A673 (cell line): ENCODE measurements at regions not wholly inside any gene's neighbourhood (a gene's known extent, or its start where the extent isn't known, plus 50 kb on each side); places are given as distances from the start of the nearest gene placed in this dataset.

Source experiments
- EZH2 ChIP-seq: fragments of 200-600 bp; sonication (generic); IDR thresholded peaks from 2 replicates; pipeline ENCODE4 v1.6.1; 2017; ENCODE audit warnings: borderline replicate concordance, low read depth, mild to moderate bottlenecking, mixed read lengths, antibody characterized with exemption, low read length; ENCODE audit not compliant: poor library complexity, severe bottlenecking
- TF ChIP-seq, protein P1 (sequence below): fragments of 300-800, 200-600 bp; sonication (generic); conservative IDR thresholded peaks from 2 replicates; pipeline ENCODE4 v1.5.1; 2017; ENCODE audit warnings: low read depth, mild to moderate bottlenecking, antibody characterized with exemption, low read length, moderate library complexity, mixed read lengths

DNA sequence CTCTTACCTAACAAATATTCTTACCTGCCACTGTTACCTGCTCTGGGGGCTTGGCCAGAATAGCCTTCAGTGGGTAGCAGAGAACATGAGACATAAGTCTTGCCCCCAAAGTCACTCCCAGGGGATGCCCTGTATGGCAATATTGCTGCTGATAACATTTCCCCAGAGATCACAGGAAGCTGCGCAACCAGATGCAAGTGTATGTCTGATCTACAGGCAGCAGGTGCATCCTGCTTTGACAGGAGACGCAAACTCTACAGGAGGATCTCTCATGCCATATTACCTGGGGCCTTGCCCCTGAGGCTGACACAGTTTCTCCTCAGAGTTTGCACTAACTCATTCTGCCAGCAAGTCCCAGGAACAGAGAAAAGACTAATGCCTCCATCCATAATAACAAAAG, 174.4 kb upstream of the LPP start:
- TF ChIP-seq, protein P1, sequence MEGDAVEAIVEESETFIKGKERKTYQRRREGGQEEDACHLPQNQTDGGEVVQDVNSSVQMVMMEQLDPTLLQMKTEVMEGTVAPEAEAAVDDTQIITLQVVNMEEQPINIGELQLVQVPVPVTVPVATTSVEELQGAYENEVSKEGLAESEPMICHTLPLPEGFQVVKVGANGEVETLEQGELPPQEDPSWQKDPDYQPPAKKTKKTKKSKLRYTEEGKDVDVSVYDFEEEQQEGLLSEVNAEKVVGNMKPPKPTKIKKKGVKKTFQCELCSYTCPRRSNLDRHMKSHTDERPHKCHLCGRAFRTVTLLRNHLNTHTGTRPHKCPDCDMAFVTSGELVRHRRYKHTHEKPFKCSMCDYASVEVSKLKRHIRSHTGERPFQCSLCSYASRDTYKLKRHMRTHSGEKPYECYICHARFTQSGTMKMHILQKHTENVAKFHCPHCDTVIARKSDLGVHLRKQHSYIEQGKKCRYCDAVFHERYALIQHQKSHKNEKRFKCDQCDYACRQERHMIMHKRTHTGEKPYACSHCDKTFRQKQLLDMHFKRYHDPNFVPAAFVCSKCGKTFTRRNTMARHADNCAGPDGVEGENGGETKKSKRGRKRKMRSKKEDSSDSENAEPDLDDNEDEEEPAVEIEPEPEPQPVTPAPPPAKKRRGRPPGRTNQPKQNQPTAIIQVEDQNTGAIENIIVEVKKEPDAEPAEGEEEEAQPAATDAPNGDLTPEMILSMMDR, result no peak
- TF ChIP-seq EZH2, result no peak
